ENCODE measurements at regions not wholly inside any gene's neighbourhood (a gene's known extent, or its start where the extent isn't known, plus 50 kb on each side); places are given as distances from the start of the nearest gene placed in this dataset.

DNA sequence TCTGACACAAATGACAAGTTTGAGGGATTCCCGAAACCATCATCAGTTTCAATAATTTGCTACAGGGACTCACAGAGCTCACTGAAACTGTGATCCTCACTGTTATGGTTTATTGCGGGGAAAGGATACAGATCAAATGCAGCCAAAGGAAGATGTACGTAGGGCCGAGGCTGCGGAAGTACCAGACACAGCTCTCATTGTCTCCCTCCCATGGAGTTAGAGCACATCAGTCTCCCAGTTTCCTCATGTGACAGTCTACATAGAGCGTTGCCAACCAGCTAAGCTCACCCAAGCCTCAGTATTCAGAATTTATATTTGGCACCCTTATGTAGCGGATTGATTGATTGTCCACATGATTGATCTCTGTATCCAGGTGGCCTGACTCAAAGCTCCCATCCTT lies 137.8 kb upstream of the TENM3 start:
- Histone ChIP-seq H3K36me3 (no peaks in the 10 kb centered on the region), H3K27ac (no peak overlapping the region), H3K4me1 (no peaks in the 10 kb centered on the region), H3K27me3 (replicated peaks in 1 of 7) (no peaks in the 10 kb centered on the region), H3K9me3 (peaks cover 0 to 3% (median 0%) of the 10 kb centered on the region in 8 donors), H3K4me3 (no peak overlapping the region)
- TF ChIP-seq POLR2AphosphoS5 (IDR thresholded peaks at IDR 0.05) (no peak), CTCF (IDR thresholded peaks at IDR 0.05 in 8 of 11, conservative IDR thresholded peaks at IDR 0.05 in 3 of 11) (no peak), POLR2A (IDR thresholded peaks at IDR 0.05) (no peak)
- intact Hi-C loops (cut with DNase I; ENCODE audit: low total_unique reads) = no loop called here
- WGBS, 5 donors = 80 to 95% (median 91%) methylated on average over 7 of the region's 7 CpGs
- no peak for DNase-seq

DNA sequence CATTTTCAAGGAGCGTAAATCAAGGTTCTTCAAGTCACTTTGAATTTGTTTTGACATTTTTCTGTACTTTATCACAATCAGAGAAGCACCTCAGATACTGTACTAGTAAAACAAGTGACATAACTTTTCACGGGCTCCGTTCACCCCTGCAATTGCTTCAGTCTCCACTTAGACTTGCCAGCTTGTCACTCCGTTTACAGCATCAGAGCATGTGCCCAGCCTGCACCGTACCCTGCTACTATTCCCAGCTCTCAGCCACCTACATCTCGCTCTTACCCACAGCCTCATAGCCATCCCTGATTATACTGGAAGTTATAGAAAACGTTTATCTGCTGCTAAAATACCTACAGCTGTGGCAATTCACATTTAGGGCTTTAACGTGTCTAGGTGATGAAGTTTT lies 135.3 kb upstream of the TENM3 start:
- Histone ChIP-seq H3K36me3 (no peaks in the 10 kb centered on the region), H3K27ac (no peak overlapping the region), H3K27me3 (replicated peaks in 1 of 7) (no peaks in the 10 kb centered on the region), H3K4me1 (no peaks in the 10 kb centered on the region), H3K9me3 (no peaks in the 10 kb centered on the region), H3K4me3 (no peak overlapping the region)
- intact Hi-C loops (cut with DNase I; ENCODE audit: low total_unique reads) = no loop called here
- 63 to 67% (median 66%) methylated on average over 8 of the region's 8 CpGs for WGBS, 5 donors
- TF ChIP-seq POLR2AphosphoS5 (IDR thresholded peaks at IDR 0.05) = no peak
- no peak for TF ChIP-seq CTCF (IDR thresholded peaks at IDR 0.05 in 8 of 11, conservative IDR thresholded peaks at IDR 0.05 in 3 of 11)
- no peak for TF ChIP-seq POLR2A (IDR thresholded peaks at IDR 0.05)
- no peak for DNase-seq

DNA sequence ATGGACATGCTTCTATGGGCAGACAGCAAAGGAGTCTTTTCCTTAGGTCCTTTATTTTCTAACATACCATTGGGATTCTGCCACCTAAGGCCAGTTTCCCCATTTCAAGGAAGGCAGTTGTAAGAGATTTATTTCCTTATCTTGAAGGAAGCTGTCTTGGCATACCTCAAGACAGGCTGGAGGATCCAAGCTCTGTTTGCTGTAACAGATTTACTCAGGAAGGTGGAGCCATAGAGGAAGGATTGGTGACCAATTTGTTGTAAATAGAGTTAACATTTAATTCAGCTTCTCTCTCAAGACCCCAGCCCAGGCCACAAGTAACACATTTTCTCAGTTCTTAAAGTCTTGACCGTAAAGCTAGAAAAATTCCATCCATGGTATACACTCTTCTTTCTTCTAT lies 131.6 kb upstream of the TENM3 start:
- no peak for TF ChIP-seq POLR2A (IDR thresholded peaks at IDR 0.05)
- TF ChIP-seq POLR2AphosphoS5 (IDR thresholded peaks at IDR 0.05) = no peak
- no peak for TF ChIP-seq CTCF (IDR thresholded peaks at IDR 0.05 in 8 of 11, conservative IDR thresholded peaks at IDR 0.05 in 3 of 11)
- 82 to 93% (median 90%) methylated on average over 1 of the region's 1 CpG for WGBS, 5 donors
- Histone ChIP-seq H3K9me3 (no peaks in the 10 kb centered on the region), H3K27ac (no peak overlapping the region), H3K4me1 (no peaks in the 10 kb centered on the region), H3K36me3 (no peaks in the 10 kb centered on the region), H3K27me3 (replicated peaks in 1 of 7) (no peaks in the 10 kb centered on the region), H3K4me3 (no peak overlapping the region)
- DNase-seq = no peak
- intact Hi-C loops (cut with DNase I; ENCODE audit: low total_unique reads) = no loop called here

GRCh38 chr4:182113779-182114178 lies 129.4 kb upstream of the TENM3 start:
- TF ChIP-seq CTCF (IDR thresholded peaks at IDR 0.05 in 8 of 11, conservative IDR thresholded peaks at IDR 0.05 in 3 of 11) (no peak), POLR2A (IDR thresholded peaks at IDR 0.05) (no peak), POLR2AphosphoS5 (IDR thresholded peaks at IDR 0.05) (no peak)
- H3K9me3 ChIP-seq = peaks cover 0 to 11% (median 7%) of the 10 kb centered on the region in 8 donors
- H3K36me3 ChIP-seq = no peaks in the 10 kb centered on the region
- no peaks in the 10 kb centered on the region for H3K4me1 ChIP-seq
- intact Hi-C loops (cut with DNase I; ENCODE audit: low total_unique reads) = no loop called here
- no peak overlapping the region for H3K27ac ChIP-seq
- no peaks in the 10 kb centered on the region for H3K27me3 ChIP-seq (replicated peaks in 1 of 7)
- DNase-seq = no peak
- H3K4me3 ChIP-seq = no peak overlapping the region
